ENCODE measurements at regions not wholly inside any gene's neighbourhood (a gene's known extent, or its start where the extent isn't known, plus 50 kb on each side); places are given as distances from the start of the nearest gene placed in this dataset.
A peak's percentile ranks its signal among the peaks of the same experiment; 100 is the strongest.

- Histone ChIP-seq H3K27ac (ENCODE audit: low read depth in 1 of 2, low read length in 2 of 2) (no peak overlapping the region), H3K9ac (ENCODE audit: insufficient read depth, low read length, poor library complexity, severe bottlenecking) (no peak overlapping the region), H3K4me3 (replicated peaks in 1 of 3; ENCODE audit: low read depth in 2 of 3, low read length in 3 of 3) (no peak overlapping the region), H4K20me1 (ENCODE audit: insufficient read depth, low read length) (no peaks in the 10 kb centered on the region), H3K9me3 (replicated peaks in 1 of 2; ENCODE audit: control insufficient read depth in 1 of 2, insufficient read depth in 1 of 2, low read length in 2 of 2) (no peaks in the 10 kb centered on the region), H2AFZ (ENCODE audit: insufficient read depth, low read depth, low read length, poor library complexity, severe bottlenecking) (no peak overlapping the region), H3K4me1 (ENCODE audit: control insufficient read depth in 1 of 2, insufficient read depth in 2 of 2, low read length in 2 of 2) (peaks cover 25 to 36% of the 10 kb centered on the region in 2 donors), H3K27me3 (ENCODE audit: control insufficient read depth in 2 of 2, insufficient read depth in 2 of 2, low read length in 2 of 2) (no peaks in the 10 kb centered on the region), H3K79me2 (ENCODE audit: insufficient read depth, low read length) (no peaks in the 10 kb centered on the region), H3K36me3 (replicated peaks in 1 of 2; ENCODE audit: control insufficient read depth in 1 of 2, insufficient read depth in 2 of 2, low read length in 2 of 2) (no peaks in the 10 kb centered on the region), H3K4me2 (replicated peaks; ENCODE audit: extremely low read depth, low read length, poor library complexity, severe bottlenecking) (no peak overlapping the region)
- Mint-ChIP-seq H3K27ac (no peak overlapping the region), H3K36me3 (no peaks in the 10 kb centered on the region), H3K27me3 (ENCODE audit: low read depth in 3 of 3) (no peaks in the 10 kb centered on the region), H3K9me3 (peaks cover 0 to 3% (median 0%) of the 10 kb centered on the region in 7 donors), H3K4me3 (no peak overlapping the region), H3K4me1 (peaks cover 40% of the 10 kb centered on the region)
- DNase-seq, result no peak
- intact Hi-C loops (cut with micrococcal nuclease), result no loop called here
- WGBS (ENCODE audit: insufficient coverage), result no CpG with 5 or more reads among the region's 1 CpG
- TF ChIP-seq, protein P1, sequence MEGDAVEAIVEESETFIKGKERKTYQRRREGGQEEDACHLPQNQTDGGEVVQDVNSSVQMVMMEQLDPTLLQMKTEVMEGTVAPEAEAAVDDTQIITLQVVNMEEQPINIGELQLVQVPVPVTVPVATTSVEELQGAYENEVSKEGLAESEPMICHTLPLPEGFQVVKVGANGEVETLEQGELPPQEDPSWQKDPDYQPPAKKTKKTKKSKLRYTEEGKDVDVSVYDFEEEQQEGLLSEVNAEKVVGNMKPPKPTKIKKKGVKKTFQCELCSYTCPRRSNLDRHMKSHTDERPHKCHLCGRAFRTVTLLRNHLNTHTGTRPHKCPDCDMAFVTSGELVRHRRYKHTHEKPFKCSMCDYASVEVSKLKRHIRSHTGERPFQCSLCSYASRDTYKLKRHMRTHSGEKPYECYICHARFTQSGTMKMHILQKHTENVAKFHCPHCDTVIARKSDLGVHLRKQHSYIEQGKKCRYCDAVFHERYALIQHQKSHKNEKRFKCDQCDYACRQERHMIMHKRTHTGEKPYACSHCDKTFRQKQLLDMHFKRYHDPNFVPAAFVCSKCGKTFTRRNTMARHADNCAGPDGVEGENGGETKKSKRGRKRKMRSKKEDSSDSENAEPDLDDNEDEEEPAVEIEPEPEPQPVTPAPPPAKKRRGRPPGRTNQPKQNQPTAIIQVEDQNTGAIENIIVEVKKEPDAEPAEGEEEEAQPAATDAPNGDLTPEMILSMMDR (IDR thresholded peaks at IDR 0.05), result no peak
Measured at GRCh38 chr12:54711669-54712068, 63.5 kb upstream of the DCD start.

DNA sequence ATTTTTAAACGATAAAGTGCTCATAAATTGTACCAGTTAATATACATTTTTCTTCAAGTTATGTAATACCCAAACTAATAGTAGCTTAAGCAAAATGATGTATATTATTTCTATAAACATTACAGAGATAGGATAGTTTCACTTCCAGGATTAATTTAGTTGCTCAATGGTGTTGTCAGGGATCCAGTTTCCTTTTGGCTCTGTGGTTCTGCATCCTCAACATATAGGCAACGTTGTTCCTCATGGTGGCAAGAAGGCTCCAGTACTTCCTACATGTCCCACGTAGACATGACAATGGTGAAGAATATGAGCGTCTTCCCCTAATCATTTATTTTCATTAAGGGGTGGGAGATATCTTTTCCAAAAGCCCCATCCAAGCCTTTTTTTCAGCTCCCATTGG lies 60.7 kb upstream of the DCD start:
- H2AFZ ChIP-seq (ENCODE audit: insufficient read depth, low read depth, low read length, poor library complexity, severe bottlenecking), result no peak overlapping the region
- H3K27ac ChIP-seq (ENCODE audit: low read depth in 1 of 2, low read length in 2 of 2), result peak overlapping the region in 1 of 2 donors; percentile 54
- Mint-ChIP-seq H3K4me1 (peaks cover 29% of the 10 kb centered on the region), H3K27me3 (ENCODE audit: low read depth in 3 of 3) (no peaks in the 10 kb centered on the region), H3K27ac (peak overlapping the region in 4 of 7 donors; percentile 58 to 70 (median 66)), H3K36me3 (no peaks in the 10 kb centered on the region), H3K9me3 (no peaks in the 10 kb centered on the region), H3K4me3 (peak overlapping the region in 1 of 2 donors; percentile 39)
- TF ChIP-seq, protein P1 (IDR thresholded peaks at IDR 0.05), result no peak
- H4K20me1 ChIP-seq (ENCODE audit: insufficient read depth, low read length), result no peaks in the 10 kb centered on the region
- intact Hi-C loops (cut with micrococcal nuclease), result no loop called here
- H3K4me2 ChIP-seq (replicated peaks; ENCODE audit: extremely low read depth, low read length, poor library complexity, severe bottlenecking), result peak overlapping the region; percentile 4
- H3K4me1 ChIP-seq (ENCODE audit: control insufficient read depth in 1 of 2, insufficient read depth in 2 of 2, low read length in 2 of 2), result peaks cover 22 to 30% of the 10 kb centered on the region in 2 donors
- no peaks in the 10 kb centered on the region for H3K79me2 ChIP-seq (ENCODE audit: insufficient read depth, low read length)
- H3K9ac ChIP-seq (ENCODE audit: insufficient read depth, low read length, poor library complexity, severe bottlenecking), result no peak overlapping the region
- no peaks in the 10 kb centered on the region for H3K9me3 ChIP-seq (replicated peaks in 1 of 2; ENCODE audit: control insufficient read depth in 1 of 2, insufficient read depth in 1 of 2, low read length in 2 of 2)
- H3K36me3 ChIP-seq (replicated peaks in 1 of 2; ENCODE audit: control insufficient read depth in 1 of 2, insufficient read depth in 2 of 2, low read length in 2 of 2), result no peaks in the 10 kb centered on the region
- DNase-seq, result peak; percentile 57 to 71 (median 63)
- H3K4me3 ChIP-seq (replicated peaks in 1 of 3; ENCODE audit: low read depth in 2 of 3, low read length in 3 of 3), result no peak overlapping the region
- WGBS (ENCODE audit: insufficient coverage), result no CpG with 5 or more reads among the region's 4 CpGs
- H3K27me3 ChIP-seq (ENCODE audit: control insufficient read depth in 2 of 2, insufficient read depth in 2 of 2, low read length in 2 of 2), result no peaks in the 10 kb centered on the region

All from CD14-positive monocyte (primary cell).